DND-41 (cell line): ENCODE measurements at regions not wholly inside any gene's neighbourhood (a gene's known extent, or its start where the extent isn't known, plus 50 kb on each side); places are given as distances from the start of the nearest gene placed in this dataset.

Experiments
- CTCF ChIP-seq: IDR thresholded peaks from 2 replicates; pipeline ENCODE4 v1.5.1; 2012; ENCODE audit warnings: borderline replicate concordance, low read length, moderate library complexity, mild to moderate bottlenecking; ENCODE audit not compliant: poor library complexity, severe bottlenecking; ENCODE audit errors: extremely low read depth
- EZH2 ChIP-seq: IDR thresholded peaks from 3 replicates; pipeline ENCODE4 v1.6.1; 2012; ENCODE audit warnings: borderline replicate concordance, low read depth, mild to moderate bottlenecking, moderate library complexity, low read length, inconsistent platforms; ENCODE audit not compliant: severe bottlenecking

- TF ChIP-seq CTCF = no peak
- TF ChIP-seq EZH2 = no peak
Observed at GRCh38 chr5:106574820-106575219, 1095.9 kb downstream of the EFNA5 start.
